Upper lobe of right lung (tissue), 1 donor: ENCODE measurements at regions not wholly inside any gene's neighbourhood (a gene's known extent, or its start where the extent isn't known, plus 50 kb on each side); places are given as distances from the start of the nearest gene placed in this dataset.
"Not testable (repeated sequence)": the region's sequence is repeated elsewhere in the genome, so short reads cannot be mapped to it uniquely, and the experiment has no call there.

Source experiments
- ATAC-seq: fragments of 200-7000 bp; cut with Tn5 transposase; one replicate; pipeline ENCODE4 v1.9.1; 2020; ENCODE audit warnings: mild to moderate bottlenecking, moderate library complexity
- DNase-seq: peaks from one replicate; pipeline ENCODE4 v3.0.0-alpha.2; 2020
- H3K27ac ChIP-seq: fragments of 200-600 bp; one replicate; pipeline ENCODE4 v1.8.0; 2022
- H3K27me3 ChIP-seq: fragments of 200-600 bp; one replicate; pipeline ENCODE4 v1.8.0; 2022; ENCODE audit warnings: mild to moderate bottlenecking
- H3K36me3 ChIP-seq: fragments of 200-600 bp; one replicate; pipeline ENCODE4 v1.8.0; 2022
- H3K4me1 ChIP-seq: fragments of 200-600 bp; one replicate; pipeline ENCODE4 v1.8.0; 2022
- H3K4me3 ChIP-seq: fragments of 200-600 bp; one replicate; pipeline ENCODE4 v1.8.0; 2022; ENCODE audit warnings: mild to moderate bottlenecking
- H3K9me3 ChIP-seq: fragments of 200-600 bp; one replicate; pipeline ENCODE4 v1.8.0; 2022
- intact Hi-C: fragments of 100-400 bp; cut with DNase I; formaldehyde crosslinking; loops from one replicate; pipeline ENCODE4 v1.11.0; 2022
- TF ChIP-seq, protein P1 (sequence below): fragments of 200-600 bp; IDR thresholded peaks from one replicate; pipeline ENCODE4 v1.8.0; 2022; ENCODE audit warnings: antibody characterized with exemption
- donor health status: DM: no; HTN: yes; CAD: no; lungs with severe emphysema.

DNA sequence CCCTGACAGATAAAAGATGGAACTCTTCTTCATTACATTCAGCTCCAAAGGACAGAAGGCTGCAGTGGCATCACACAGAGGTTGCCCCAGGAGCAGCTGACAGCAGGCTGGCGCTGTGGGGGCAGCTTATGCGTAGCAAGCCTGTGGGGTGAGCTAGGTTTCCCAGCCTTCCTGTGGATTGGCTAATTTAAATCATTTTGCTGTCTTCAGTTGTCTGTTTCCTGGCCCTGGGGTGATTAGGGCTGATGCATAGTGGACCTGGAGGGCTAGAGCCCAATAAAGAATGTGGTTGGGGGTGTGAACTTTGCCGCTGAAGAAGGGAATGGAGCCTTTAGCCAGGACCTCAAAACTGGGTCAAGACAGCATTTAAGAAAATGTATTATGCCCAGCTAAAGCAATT is 1038.0 kb downstream of the SOCS6 start:
- H3K27me3 ChIP-seq = no peaks in the 10 kb centered on the region
- H3K9me3 ChIP-seq = no peaks in the 10 kb centered on the region
- ATAC-seq (no peak), DNase-seq (no peak)
- no peak overlapping the region for H3K27ac ChIP-seq
- H3K36me3 ChIP-seq = no peaks in the 10 kb centered on the region
- TF ChIP-seq, protein P1, sequence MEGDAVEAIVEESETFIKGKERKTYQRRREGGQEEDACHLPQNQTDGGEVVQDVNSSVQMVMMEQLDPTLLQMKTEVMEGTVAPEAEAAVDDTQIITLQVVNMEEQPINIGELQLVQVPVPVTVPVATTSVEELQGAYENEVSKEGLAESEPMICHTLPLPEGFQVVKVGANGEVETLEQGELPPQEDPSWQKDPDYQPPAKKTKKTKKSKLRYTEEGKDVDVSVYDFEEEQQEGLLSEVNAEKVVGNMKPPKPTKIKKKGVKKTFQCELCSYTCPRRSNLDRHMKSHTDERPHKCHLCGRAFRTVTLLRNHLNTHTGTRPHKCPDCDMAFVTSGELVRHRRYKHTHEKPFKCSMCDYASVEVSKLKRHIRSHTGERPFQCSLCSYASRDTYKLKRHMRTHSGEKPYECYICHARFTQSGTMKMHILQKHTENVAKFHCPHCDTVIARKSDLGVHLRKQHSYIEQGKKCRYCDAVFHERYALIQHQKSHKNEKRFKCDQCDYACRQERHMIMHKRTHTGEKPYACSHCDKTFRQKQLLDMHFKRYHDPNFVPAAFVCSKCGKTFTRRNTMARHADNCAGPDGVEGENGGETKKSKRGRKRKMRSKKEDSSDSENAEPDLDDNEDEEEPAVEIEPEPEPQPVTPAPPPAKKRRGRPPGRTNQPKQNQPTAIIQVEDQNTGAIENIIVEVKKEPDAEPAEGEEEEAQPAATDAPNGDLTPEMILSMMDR = no peak
- H3K4me3 ChIP-seq = no peak overlapping the region
- no peaks in the 10 kb centered on the region for H3K4me1 ChIP-seq
- intact Hi-C loops = no loop called here

DNA sequence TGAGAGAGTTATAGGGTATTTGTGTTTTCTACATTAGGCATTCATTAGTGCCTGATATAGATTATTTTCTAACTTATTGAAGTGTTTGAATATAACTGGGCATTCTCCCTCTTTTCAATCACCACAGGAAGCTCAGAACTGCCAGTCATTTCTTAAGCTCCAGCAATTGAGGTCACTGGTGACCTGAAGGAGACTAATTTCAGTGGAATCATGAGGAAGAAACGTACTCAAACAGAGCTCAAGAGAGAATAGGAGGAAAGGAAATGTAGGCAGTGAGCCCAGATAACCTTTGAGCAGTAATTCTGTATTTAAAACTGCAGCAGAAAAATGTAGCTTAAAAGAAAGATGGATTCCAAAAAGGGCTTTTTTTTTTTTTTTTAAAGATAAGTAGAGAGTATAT is 1035.5 kb downstream of the SOCS6 start:
- no peaks in the 10 kb centered on the region for H3K9me3 ChIP-seq
- ATAC-seq (no peak), DNase-seq (no peak)
- intact Hi-C loops = no loop called here
- no peaks in the 10 kb centered on the region for H3K36me3 ChIP-seq
- H3K4me3 ChIP-seq = no peak overlapping the region
- TF ChIP-seq, protein P1 = no peak
- no peaks in the 10 kb centered on the region for H3K4me1 ChIP-seq
- no peak overlapping the region for H3K27ac ChIP-seq
- H3K27me3 ChIP-seq = no peaks in the 10 kb centered on the region

DNA sequence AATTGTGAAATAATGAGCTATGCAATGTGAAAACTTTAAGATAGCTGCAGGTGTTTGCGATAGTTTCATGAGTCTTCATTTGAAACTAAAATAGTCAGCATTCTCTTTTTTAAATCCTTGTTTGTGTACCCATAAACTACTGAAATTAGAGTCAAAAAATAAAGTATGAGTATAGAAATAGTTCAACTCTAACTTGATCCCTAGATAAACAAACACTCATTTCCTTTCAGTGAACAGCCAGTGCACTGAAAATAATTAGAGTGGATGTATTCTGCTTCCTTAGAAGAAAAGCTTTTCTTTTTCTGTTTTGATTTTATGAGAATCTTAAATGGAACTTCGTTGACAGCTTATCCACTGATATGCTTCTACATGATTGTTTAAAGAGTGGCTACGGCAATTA is 1033.4 kb downstream of the SOCS6 start:
- H3K27ac ChIP-seq = no peak overlapping the region
- H3K27me3 ChIP-seq = no peaks in the 10 kb centered on the region
- H3K4me3 ChIP-seq = no peak overlapping the region
- ATAC-seq (no peak), DNase-seq (no peak)
- H3K9me3 ChIP-seq = no peaks in the 10 kb centered on the region
- H3K36me3 ChIP-seq = no peaks in the 10 kb centered on the region
- no peaks in the 10 kb centered on the region for H3K4me1 ChIP-seq
- intact Hi-C loops = no loop called here
- TF ChIP-seq, protein P1 = no peak

DNA sequence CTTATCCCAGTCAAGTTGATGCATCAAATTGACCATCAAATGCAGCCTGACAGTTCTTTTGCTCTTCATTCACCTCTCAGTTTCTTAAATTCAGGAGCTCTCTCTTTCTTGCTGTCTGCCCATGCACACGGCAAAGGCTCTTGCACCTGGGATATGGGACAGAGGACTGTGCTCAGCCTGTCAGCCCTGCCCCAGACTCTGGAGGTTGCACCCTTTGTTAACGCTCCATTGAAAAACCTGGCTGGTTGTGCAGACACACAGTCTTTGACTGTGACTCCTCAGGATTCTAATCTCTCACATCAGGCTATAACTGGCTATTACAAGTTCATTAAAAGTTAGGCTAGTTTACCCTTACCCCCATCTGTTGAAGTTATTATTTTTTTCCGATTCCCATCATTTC is 1032.5 kb downstream of the SOCS6 start:
- Histone ChIP-seq H3K4me3 (no peak overlapping the region), H3K9me3 (no peaks in the 10 kb centered on the region), H3K27me3 (no peaks in the 10 kb centered on the region), H3K4me1 (no peaks in the 10 kb centered on the region), H3K27ac (no peak overlapping the region), H3K36me3 (no peaks in the 10 kb centered on the region)
- intact Hi-C loops = no loop called here
- ATAC-seq = no peak
- TF ChIP-seq, protein P1 = no peak
- no peak for DNase-seq

DNA sequence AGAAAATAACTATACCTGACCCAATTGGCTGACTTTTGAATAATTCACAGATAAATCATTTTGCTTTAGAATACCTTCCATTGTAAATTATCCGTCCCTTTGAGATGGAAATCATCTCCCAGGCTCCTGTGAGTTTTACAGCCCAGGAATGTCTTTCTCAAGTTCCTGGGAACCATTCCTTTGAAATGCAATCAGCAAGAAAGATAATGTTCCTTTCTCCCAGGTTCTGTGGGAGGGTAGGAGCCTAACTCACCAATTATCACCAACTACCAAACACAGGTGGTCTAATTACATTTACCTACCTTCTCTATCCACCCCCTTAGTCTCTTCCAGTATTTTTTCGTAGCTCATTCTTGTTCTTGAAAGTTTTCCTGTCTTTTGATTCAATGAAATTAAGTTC is 1016.0 kb downstream of the SOCS6 start:
- Histone ChIP-seq H3K4me1 (no peaks in the 10 kb centered on the region), H3K4me3 (no peak overlapping the region), H3K9me3 (no peaks in the 10 kb centered on the region), H3K27me3 (no peaks in the 10 kb centered on the region), H3K27ac (no peak overlapping the region), H3K36me3 (no peaks in the 10 kb centered on the region)
- no peak for DNase-seq
- TF ChIP-seq, protein P1 = no peak
- no peak for ATAC-seq
- intact Hi-C loops = no loop called here

DNA sequence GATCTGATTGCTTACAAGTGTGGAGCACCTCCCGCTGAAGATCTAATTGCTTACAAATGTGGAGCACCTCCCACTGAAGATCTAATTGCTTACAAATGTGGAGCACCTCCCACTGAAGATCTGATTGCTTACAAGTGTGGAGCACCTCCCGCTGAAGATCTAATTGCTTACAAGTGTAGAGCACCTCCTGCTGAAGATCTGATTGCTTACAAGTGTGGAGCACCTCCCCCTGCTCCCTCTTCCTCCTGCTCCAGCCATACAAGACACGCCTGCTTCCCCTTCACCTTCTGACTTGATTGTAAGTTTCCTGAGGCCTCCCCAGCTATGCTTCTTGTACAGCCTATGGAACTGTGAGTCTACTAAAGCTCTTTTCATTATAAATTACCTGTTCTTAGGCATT is 1014.9 kb downstream of the SOCS6 start:
- DNase-seq = not testable (repeated sequence)

More for the DNA sequence above, 1014.9 kb downstream of the SOCS6 start:
- H3K4me1 ChIP-seq, intact Hi-C loops, H3K36me3 ChIP-seq, H3K27me3 ChIP-seq, H3K4me3 ChIP-seq, H3K27ac ChIP-seq, ATAC-seq, H3K9me3 ChIP-seq: not testable (repeated sequence)
